ENCODE measurements at regions not wholly inside any gene's neighbourhood (a gene's known extent, or its start where the extent isn't known, plus 50 kb on each side); places are given as distances from the start of the nearest gene placed in this dataset.

DNA sequence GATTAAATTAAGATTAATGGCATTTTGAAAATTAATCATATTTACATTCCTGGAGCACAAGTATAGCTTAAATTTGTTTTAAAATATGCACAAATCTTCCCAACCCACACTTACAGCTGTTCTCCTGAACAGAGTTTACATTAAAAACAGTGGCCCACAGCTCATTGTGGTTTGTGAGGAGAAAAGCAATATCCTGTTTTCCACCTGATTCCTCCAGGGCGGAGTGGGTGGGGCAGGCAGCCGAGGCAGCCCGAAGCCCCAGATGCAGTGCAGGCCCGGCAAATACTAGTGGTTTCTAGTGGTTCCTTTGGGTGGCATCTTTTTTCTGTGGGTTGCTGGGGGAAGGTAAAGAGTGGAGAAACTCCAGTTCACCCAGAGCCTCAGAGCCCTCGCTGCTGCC lies 280.8 kb downstream of the ARHGAP12 start:
- Histone ChIP-seq H3K36me3 (ENCODE audit: control insufficient read depth in 2 of 2, insufficient read depth in 1 of 2, low read length in 2 of 2) (no peaks in the 10 kb centered on the region), H3K27ac (ENCODE audit: extremely low read depth, low read depth, low read length) (no peak overlapping the region), H3K4me3 (ENCODE audit: low read depth, low read length) (no peak overlapping the region), H3K4me1 (ENCODE audit: control insufficient read depth, insufficient read depth, low read length) (no peaks in the 10 kb centered on the region), H3K9me3 (ENCODE audit: control insufficient read depth, insufficient read depth, low read depth, low read length) (no peaks in the 10 kb centered on the region)
- no peak for TF ChIP-seq ZNF23 (tag by site-specific recombination; IDR thresholded peaks at IDR 0.05; ENCODE audit: borderline replicate concordance)
- TF ChIP-seq, protein P1, sequence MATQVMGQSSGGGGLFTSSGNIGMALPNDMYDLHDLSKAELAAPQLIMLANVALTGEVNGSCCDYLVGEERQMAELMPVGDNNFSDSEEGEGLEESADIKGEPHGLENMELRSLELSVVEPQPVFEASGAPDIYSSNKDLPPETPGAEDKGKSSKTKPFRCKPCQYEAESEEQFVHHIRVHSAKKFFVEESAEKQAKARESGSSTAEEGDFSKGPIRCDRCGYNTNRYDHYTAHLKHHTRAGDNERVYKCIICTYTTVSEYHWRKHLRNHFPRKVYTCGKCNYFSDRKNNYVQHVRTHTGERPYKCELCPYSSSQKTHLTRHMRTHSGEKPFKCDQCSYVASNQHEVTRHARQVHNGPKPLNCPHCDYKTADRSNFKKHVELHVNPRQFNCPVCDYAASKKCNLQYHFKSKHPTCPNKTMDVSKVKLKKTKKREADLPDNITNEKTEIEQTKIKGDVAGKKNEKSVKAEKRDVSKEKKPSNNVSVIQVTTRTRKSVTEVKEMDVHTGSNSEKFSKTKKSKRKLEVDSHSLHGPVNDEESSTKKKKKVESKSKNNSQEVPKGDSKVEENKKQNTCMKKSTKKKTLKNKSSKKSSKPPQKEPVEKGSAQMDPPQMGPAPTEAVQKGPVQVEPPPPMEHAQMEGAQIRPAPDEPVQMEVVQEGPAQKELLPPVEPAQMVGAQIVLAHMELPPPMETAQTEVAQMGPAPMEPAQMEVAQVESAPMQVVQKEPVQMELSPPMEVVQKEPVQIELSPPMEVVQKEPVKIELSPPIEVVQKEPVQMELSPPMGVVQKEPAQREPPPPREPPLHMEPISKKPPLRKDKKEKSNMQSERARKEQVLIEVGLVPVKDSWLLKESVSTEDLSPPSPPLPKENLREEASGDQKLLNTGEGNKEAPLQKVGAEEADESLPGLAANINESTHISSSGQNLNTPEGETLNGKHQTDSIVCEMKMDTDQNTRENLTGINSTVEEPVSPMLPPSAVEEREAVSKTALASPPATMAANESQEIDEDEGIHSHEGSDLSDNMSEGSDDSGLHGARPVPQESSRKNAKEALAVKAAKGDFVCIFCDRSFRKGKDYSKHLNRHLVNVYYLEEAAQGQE (tag by site-specific recombination; IDR thresholded peaks at IDR 0.05), result no peak
- TF ChIP-seq ZBTB17 (tag by site-specific recombination; IDR thresholded peaks at IDR 0.05), result no peak
- no peak for TF ChIP-seq OVOL3 (tag by site-specific recombination; IDR thresholded peaks at IDR 0.05)
- no peak for TF ChIP-seq ZNF140 (tag by site-specific recombination; IDR thresholded peaks at IDR 0.05)
- TF ChIP-seq ZNF202 (tag by site-specific recombination; IDR thresholded peaks at IDR 0.05; ENCODE audit: borderline replicate concordance), result no peak
- TF ChIP-seq ZSCAN16 (tag by site-specific recombination; IDR thresholded peaks at IDR 0.05), result no peak
- TF ChIP-seq ZNF184 (tag by site-specific recombination; IDR thresholded peaks at IDR 0.05), result no peak
- no peak for TF ChIP-seq SP3 (tag by site-specific recombination; IDR thresholded peaks at IDR 0.05)
- no peak for TF ChIP-seq ZNF24 (tag by site-specific recombination; IDR thresholded peaks at IDR 0.05)
- TF ChIP-seq, protein P2, sequence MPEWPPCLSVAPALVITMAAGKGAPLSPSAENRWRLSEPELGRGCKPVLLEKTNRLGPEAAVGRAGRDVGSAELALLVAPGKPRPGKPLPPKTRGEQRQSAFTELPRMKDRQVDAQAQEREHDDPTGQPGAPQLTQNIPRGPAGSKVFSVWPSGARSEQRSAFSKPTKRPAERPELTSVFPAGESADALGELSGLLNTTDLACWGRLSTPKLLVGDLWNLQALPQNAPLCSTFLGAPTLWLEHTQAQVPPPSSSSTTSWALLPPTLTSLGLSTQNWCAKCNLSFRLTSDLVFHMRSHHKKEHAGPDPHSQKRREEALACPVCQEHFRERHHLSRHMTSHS (tag by site-specific recombination; IDR thresholded peaks at IDR 0.05), result no peak
- TF ChIP-seq GLIS2 (tag by site-specific recombination; IDR thresholded peaks at IDR 0.05), result no peak
- ChIA-PET POLR2A (no interaction called here), CTCF (interaction anchor here (0.6 kb wide), 1 partner anchor 13 kb away, joined by 3 read pairs; no protein-coding TSS in a partner anchor)

- Histone ChIP-seq H3K27ac (ENCODE audit: extremely low read depth, low read depth, low read length) (no peak overlapping the region), H3K4me1 (ENCODE audit: control insufficient read depth, insufficient read depth, low read length) (no peaks in the 10 kb centered on the region), H3K9me3 (ENCODE audit: control insufficient read depth, insufficient read depth, low read depth, low read length) (no peaks in the 10 kb centered on the region), H3K36me3 (ENCODE audit: control insufficient read depth in 2 of 2, insufficient read depth in 1 of 2, low read length in 2 of 2) (no peaks in the 10 kb centered on the region), H3K4me3 (ENCODE audit: low read depth, low read length) (no peak overlapping the region)
- ChIA-PET POLR2A (no interaction called here), CTCF (interaction anchor here (0.6 kb wide), 1 partner anchor 162 kb away, joined by 4 read pairs; no protein-coding TSS in a partner anchor)
- TF ChIP-seq SETDB1 (IDR thresholded peaks at IDR 0.05; ENCODE audit: insufficient read length, low read length) (no peak), ZNF660 (tag by site-specific recombination; IDR thresholded peaks at IDR 0.05) (peak; percentile 99)
These were observed 282.1 kb downstream of the ARHGAP12 start for GRCh38 chr10:31646519-31646918.

GRCh38 chr10:31645786-31646185 lies 282.8 kb downstream of the ARHGAP12 start:
- no peak for TF ChIP-seq ZBTB7A (tag by site-specific recombination; IDR thresholded peaks at IDR 0.05; ENCODE audit: low read depth)
- no peak for TF ChIP-seq ZNF174 (tag by site-specific recombination; IDR thresholded peaks at IDR 0.05)
- no peak for TF ChIP-seq ZEB2 (tag by site-specific recombination; IDR thresholded peaks at IDR 0.05)
- no peak for TF ChIP-seq ZNF548 (tag by site-specific recombination; IDR thresholded peaks at IDR 0.05)
- TF ChIP-seq ZNF146 (tag by site-specific recombination; IDR thresholded peaks at IDR 0.05), result no peak
- no peak for TF ChIP-seq ZBTB21 (tag by site-specific recombination; IDR thresholded peaks at IDR 0.05)
- TF ChIP-seq KLF1 (tag by site-specific recombination; IDR thresholded peaks at IDR 0.05), result no peak
- no peak for TF ChIP-seq SP2 (tag by site-specific recombination; IDR thresholded peaks at IDR 0.05)
- no peak for TF ChIP-seq KLF10 (tag by site-specific recombination; IDR thresholded peaks at IDR 0.05)
- no peak for TF ChIP-seq ZNF677 (tag by site-specific recombination; IDR thresholded peaks at IDR 0.05)
- TF ChIP-seq, protein P2 (tag by site-specific recombination; IDR thresholded peaks at IDR 0.05), result no peak
- ChIA-PET POLR2A (no interaction called here), CTCF (no interaction called here)
- H3K4me1 ChIP-seq (ENCODE audit: control insufficient read depth, insufficient read depth, low read length), result no peaks in the 10 kb centered on the region
- H3K4me3 ChIP-seq (ENCODE audit: low read depth, low read length), result no peak overlapping the region
- H3K27ac ChIP-seq (ENCODE audit: extremely low read depth, low read depth, low read length), result no peak overlapping the region
- H3K36me3 ChIP-seq (ENCODE audit: control insufficient read depth in 2 of 2, insufficient read depth in 1 of 2, low read length in 2 of 2), result no peaks in the 10 kb centered on the region
- H3K9me3 ChIP-seq (ENCODE audit: control insufficient read depth, insufficient read depth, low read depth, low read length), result no peaks in the 10 kb centered on the region

All from HEK293 (cell line).